GM21447 (cell line): ENCODE measurements at regions not wholly inside any gene's neighbourhood (a gene's known extent, or its start where the extent isn't known, plus 50 kb on each side); places are given as distances from the start of the nearest gene placed in this dataset.

Experiments
- ATAC-seq: cut with Tn5 transposase; IDR thresholded peaks from one replicate; pipeline ENCODE4 v1.9.1; 2021; ENCODE audit not compliant: unreplicated experiment

- ATAC-seq = no peak
Observed at GRCh38 chr5:92599217-92599810, 981.7 kb downstream of the NR2F1-AS1 start.

- ATAC-seq = no peak
Observed at GRCh38 chr5:92594031-92594430, 987.0 kb downstream of the NR2F1-AS1 start.

GRCh38 chr5:92588876-92589275, 992.1 kb downstream of the NR2F1-AS1 start:
- no peak for ATAC-seq

GRCh38 chr5:92581690-92582089, 999.3 kb downstream of the NR2F1-AS1 start:
- no peak for ATAC-seq

GRCh38 chr5:92581249-92581648, 999.8 kb downstream of the NR2F1-AS1 start:
- no peak for ATAC-seq

- ATAC-seq = no peak
Observed at GRCh38 chr5:92580814-92581213, 1000.2 kb downstream of the NR2F1-AS1 start.

- no peak for ATAC-seq
Observed at GRCh38 chr5:92574023-92574422, 1007.0 kb downstream of the NR2F1-AS1 start.

- no peak for ATAC-seq
Observed at GRCh38 chr5:92568522-92568921, 1012.5 kb downstream of the NR2F1-AS1 start.

- no peak for ATAC-seq
Observed at GRCh38 chr5:92567831-92568450, 1013.1 kb downstream of the NR2F1-AS1 start.

- no peak for ATAC-seq
Observed at GRCh38 chr5:92566113-92566786, 1014.8 kb downstream of the NR2F1-AS1 start.

- ATAC-seq = no peak
Observed at GRCh38 chr5:92565673-92566072, 1015.3 kb downstream of the NR2F1-AS1 start.

- no peak for ATAC-seq
Observed at GRCh38 chr5:92562065-92562464, 1019.0 kb downstream of the NR2F1-AS1 start.

GRCh38 chr5:92561411-92561959, 1019.5 kb downstream of the NR2F1-AS1 start:
- no peak for ATAC-seq

GRCh38 chr5:92560698-92561401, 1020.2 kb downstream of the NR2F1-AS1 start:
- no peak for ATAC-seq

- no peak for ATAC-seq
Observed at GRCh38 chr5:92559781-92560180, 1021.2 kb downstream of the NR2F1-AS1 start.

- no peak for ATAC-seq
Observed at GRCh38 chr5:92559331-92559730, 1021.7 kb downstream of the NR2F1-AS1 start.

- no peak for ATAC-seq
Observed at GRCh38 chr5:92556747-92557146, 1024.3 kb downstream of the NR2F1-AS1 start.

- no peak for ATAC-seq
Observed at GRCh38 chr5:92554447-92555085, 1026.5 kb downstream of the NR2F1-AS1 start.

- no peak for ATAC-seq
Observed at GRCh38 chr5:92553326-92553725, 1027.7 kb downstream of the NR2F1-AS1 start.

- no peak for ATAC-seq
Observed at GRCh38 chr5:92552206-92553160, 1028.5 kb downstream of the NR2F1-AS1 start.
